GM18907 (cell line): ENCODE measurements at regions not wholly inside any gene's neighbourhood (a gene's known extent, or its start where the extent isn't known, plus 50 kb on each side); places are given as distances from the start of the nearest gene placed in this dataset.
"Not testable (repeated sequence)": the region's sequence is repeated elsewhere in the genome, so short reads cannot be mapped to it uniquely, and the experiment has no call there.

ENCODE experiments used
- ATAC-seq: cut with Tn5 transposase; IDR thresholded peaks from one replicate; pipeline ENCODE4 v1.9.1; 2021; ENCODE audit warnings: mild to moderate bottlenecking, moderate library complexity; ENCODE audit not compliant: unreplicated experiment

DNA sequence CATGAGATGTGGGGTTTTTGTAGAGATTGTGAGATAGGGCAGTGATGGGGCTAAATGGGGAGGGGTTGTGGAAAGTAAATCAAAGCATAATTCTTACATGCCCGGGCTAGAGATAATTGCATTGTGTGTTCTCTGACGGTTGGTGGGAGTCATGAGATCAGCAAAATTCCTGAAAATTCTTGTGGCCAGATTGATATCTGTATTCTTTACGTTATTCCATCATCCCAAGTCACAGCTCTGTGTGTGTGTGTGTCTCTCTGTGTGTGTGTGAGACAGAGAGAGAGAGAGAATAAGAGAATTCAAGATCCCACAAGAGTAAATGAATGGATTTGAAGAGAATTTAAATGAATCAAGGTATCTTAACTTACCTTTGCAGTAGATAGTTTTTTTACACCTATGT lies 138.6 kb upstream of the ARHGAP20 start:
- no peak for ATAC-seq

DNA sequence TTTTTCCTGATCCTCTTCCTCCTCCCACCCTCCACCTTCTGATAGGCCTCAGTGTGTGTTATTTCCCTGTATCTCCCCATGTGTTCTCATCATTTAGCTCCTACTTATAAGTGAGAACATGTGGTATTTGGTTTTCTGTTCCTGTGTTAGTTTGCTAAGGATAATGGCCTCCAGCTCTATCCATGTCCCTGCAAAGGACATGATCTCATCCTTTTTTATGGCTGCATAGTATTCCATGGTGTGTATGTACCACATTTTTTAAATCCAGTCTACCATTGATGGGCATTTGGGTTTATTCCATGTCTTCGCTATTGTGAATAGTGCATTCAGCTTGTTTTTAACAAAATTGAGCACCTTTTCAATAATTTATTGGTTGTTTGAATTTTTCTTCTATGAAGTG lies 130.8 kb upstream of the ARHGAP20 start:
- not testable (repeated sequence) for ATAC-seq

DNA sequence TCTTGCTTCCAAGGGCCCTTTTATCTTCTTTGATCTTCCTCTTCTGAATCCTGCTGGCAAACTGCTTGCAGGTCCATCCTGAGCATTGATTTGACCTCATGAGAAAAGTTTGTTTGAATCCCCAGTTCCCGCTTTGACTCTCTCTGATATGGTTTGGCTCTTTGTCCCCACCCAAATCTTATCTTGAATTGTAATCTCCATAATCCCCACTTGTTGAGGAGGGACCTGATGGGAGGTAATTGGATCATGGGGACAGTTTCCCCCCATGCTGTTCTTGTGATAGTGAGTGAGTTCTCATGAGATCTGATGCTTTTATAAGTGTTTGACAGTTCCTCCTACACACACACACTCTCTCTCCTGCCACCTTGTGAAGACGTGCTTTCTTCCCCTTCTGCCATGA lies 126.6 kb upstream of the ARHGAP20 start:
- ATAC-seq, result no peak

DNA sequence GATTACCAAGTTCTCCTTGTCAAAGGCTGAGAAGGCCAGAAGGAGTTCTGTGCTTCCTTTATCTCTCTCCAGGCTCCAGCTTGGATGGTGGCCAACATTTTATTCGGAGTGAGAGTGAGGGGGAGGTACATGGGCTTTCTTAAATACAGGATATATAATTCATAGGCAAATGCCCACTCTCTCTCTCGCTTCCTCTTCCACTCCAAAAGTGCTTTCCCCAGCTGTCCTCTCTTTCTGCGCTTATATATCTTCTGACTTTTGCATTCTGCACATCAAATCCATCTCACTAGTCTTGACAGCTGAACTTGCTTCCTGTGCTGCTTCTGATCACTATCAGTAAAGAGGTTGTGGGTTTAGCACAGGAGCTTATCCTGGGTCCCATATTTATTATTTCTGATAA lies 125.4 kb upstream of the ARHGAP20 start:
- ATAC-seq, result no peak

DNA sequence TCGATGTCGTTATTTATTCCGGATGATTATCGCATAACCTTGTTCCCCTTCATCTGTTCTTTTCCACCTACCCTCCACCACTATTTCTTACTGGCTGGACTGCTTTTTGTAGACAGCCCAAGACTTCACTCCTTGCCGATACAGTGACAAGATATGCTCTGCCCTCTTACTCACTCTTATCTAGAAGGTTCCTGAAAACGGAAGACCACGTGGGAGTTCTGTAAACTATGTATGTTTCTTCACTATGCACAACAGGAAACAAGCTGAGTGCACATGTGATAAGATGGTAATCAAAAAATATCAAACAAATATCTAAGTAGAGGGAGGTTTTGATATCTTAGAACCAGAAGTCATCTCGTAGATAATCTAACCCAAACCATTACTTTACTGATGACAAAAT lies 122.9 kb upstream of the ARHGAP20 start:
- ATAC-seq, result no peak

DNA sequence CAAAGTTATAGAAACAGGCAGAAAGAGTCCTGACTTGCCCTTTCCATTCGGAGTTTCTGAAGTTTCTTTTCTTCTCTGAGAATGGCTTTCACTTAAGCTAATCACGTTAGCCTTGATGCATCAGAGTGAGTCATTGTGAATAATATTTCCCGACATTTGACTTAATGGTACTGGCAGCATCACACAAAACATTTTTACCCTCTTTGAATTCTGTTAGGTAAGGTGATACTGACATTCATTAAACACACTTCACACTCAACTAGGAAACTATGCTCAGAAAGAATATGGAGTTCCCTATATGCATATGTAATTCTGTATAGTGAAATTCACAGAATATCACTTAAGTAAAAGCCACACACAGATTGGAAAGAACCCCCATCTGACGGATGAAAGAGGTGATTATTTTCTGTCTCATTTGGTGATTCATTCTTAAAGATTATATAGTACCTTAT lies 120.8 kb upstream of the ARHGAP20 start:
- ATAC-seq, result no peak

DNA sequence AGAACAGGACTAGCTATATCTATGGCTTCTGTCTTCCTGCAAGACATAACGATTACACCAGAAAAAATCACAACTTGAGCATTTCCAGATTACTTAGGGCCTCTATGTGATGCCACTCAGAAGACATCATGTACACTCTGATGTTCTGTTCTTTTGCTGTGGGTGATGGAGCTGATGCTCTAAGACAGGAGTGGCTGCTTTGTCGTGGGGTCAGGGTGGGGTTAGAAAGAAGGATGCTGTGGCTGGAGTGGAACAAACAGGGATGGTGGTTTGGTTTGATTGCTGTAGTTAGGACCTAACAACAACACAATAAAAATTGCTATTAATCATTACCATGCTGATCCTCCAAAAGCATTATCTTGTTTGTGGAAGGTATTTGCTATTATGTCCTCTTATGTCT lies 120.3 kb upstream of the ARHGAP20 start:
- no peak for ATAC-seq

DNA sequence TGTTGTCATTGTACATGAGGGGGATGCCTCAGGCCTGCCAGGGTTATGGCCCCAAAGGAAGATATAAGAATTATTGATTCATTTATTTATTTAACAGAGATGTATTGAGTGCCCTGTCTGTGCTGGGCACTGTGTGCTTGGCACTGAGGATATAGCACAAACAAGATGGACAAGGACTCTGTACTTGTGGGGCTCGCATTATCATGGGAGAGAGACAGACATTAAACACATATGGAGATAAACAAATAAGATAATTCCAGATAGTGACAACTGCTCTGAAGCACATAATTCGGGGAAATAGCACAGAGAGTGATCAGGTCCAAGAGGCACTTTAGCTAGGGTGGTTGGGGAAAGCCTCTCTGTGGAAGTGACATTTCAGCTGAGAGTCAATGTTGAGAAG lies 119.8 kb upstream of the ARHGAP20 start:
- no peak for ATAC-seq

DNA sequence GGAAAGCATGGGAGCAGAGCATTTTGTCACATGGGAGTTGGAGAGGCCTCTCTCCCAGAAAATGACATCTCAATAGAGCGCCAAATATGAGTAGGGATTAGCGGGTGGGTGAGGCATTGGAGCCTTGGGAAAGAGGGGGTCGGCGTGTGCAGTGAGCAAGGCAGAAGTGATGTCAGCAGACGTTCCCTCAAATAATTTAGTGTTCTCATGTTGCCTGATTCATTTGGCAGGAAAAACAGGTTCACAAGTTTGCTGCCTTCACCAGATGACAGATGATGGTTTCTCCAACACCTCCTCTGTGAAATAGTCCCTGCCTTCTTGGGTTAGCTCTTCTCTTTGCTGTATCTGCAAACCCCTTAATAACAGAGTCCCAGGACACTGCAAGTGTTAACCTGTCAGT lies 118.5 kb upstream of the ARHGAP20 start:
- no peak for ATAC-seq

DNA sequence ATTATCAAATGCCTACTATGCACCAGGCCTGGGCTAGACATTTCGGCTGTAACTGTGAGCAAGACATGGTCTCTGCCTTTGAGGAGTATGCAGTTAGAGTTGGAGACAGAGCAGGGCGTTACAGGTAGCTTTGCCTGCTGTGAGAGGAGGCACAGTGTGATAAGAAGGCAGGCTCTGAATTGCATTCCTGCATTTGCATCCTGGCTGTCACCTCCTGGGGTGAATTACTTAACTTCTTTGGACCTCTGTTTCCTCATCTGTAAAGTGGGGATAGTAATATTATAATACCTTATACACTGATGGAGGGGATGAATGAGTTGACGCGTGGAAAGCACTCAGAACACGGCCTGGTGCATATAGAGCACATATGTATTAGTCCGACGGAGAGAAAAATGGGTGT lies 118.1 kb upstream of the ARHGAP20 start:
- ATAC-seq, result no peak

DNA sequence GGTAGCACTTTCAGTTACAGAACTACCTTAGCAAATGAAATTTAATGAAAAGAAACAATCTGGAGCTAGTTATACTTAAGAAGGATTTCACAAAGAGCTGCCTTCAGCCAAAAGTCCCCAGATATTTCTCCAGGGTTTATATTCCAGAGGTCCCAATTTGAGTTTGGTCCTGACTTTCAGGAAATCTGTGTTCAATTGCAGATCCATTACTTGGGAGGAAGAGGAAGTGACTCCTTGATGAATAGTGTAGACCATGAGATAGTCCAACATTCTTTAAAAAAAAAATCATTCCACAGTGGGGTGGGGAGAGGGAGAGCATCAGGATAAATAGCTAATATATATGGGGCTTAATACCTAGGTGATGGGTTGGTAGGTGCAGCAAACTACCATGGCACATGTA lies 117.6 kb upstream of the ARHGAP20 start:
- no peak for ATAC-seq

DNA sequence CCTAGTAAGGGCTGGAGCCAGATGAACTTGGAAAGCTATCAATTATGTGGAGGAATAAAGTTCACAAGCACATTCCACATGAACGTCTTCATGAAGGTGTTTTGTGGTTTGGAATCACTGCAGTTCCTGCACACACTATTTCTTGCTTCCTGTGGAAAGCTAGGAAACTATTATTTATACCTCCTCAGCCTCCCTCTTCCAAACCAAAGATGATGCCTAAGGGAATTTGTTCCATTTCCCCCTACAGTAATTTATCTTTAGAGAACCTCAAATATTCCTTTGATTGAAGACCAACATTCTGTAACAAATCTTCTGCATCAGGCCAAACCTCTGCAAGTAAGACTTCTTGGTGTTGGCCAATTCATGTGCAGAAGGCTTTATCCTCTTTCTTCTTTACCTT lies 115.8 kb upstream of the ARHGAP20 start:
- no peak for ATAC-seq

DNA sequence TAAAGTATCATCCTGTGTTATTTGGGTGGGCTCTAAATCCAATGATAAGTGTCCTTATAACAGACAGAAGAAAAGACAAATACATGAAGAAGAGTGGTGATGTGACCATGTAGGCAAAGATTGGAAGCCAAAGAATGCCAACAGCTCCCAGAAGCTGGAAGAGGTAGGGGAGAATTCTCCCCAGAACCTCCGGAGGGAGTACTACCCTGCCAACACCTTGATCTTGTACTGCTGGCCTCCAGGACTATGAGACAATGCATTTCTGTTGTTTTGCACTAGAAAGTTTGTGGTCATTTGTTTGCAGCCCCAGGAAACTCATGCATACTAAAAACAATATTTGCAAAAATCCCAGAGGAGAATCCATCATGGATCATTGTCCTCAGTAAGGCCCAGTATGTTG lies 115.0 kb upstream of the ARHGAP20 start:
- ATAC-seq, result no peak

DNA sequence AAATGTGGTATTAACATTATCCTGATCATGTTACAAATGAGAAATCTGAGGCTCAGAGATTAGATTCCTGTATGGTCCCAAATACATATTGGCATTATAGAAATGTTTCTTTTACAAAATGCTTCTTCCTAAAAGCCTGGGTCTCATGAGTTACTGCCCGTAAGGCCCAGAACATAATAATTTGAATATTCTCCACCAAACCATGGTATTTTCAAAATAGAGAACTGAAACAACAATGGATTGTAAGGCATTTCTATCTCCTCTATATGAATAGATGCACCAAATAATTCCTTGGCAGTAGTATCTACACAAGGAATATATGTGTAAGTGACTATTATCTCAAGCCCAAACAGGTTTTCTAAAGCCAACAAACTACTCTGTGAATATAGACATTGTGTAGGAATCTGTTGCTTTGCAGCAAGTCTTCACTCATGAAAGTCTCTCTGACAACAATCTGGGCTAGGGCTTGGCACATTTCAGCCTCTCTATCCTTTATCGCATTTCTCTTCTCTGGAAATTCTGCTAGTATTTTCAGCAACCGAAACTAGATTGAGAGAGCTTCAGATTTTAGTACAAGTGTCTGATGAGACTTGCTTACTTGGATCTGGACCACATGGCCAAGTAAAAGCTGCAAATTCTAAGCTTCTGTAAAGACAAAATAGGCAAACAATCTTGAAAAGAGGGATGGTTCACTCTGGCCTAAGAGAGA lies 112.8 kb upstream of the ARHGAP20 start:
- ATAC-seq, result no peak

DNA sequence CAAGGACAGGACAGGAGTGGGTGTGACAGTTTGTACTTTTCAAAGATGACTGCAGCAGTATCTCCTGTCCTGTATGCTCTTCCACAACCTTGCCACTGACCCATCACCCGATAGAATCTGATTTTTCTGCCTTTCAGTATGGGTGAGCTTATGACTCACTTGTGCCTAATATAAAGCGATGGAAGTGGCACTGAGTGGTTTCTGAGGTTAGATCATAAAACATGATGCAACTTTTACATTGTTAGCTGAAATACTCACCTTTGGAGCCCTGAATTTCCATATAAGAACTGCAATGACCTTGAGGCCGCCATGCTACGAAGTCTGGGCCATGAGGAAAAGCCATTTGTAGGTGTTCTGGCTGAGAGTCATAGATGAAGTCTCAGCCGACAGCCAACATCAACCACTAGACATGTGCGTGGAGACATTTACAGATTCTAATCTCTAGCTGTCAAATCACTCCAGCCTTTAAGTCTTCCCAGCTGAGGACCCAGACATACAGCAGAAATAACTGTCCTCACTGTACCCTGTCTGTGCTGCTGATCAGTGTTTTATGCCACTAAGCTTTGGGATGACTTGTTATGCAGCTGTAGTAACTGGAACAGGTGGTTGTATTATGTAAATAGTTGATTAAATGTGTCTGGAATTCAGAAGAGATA lies 105.9 kb upstream of the ARHGAP20 start:
- ATAC-seq, result no peak

DNA sequence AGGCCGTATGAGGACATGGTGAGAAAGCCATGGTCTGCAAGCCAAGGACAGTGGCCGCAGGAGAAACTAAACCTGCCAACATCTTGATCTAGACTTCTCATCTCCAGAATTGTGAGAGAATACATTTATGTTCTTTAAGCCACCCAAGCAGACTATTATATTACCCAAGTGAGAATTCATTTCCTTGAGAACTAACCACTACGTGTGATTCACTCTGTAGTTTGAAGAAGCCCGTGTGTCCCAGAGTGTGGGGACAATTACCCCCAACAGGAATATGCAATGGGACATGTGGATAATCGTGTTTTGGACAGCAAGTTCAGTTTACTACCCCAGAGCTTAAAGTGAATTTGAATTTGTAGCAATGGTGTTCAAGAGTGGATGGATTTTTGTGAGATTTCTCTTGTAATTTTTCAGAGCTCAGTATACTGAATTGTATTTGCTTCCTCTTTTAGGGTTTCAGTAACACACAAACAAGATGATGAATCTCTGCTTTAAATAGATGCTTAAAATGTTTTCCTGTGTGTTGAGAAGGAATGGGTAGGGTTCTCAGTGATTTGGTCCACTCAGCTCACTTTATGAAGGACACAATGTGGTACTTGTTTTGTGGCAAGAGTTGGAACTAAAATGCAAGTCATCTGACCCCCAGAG lies 100.0 kb upstream of the ARHGAP20 start:
- no peak for ATAC-seq

DNA sequence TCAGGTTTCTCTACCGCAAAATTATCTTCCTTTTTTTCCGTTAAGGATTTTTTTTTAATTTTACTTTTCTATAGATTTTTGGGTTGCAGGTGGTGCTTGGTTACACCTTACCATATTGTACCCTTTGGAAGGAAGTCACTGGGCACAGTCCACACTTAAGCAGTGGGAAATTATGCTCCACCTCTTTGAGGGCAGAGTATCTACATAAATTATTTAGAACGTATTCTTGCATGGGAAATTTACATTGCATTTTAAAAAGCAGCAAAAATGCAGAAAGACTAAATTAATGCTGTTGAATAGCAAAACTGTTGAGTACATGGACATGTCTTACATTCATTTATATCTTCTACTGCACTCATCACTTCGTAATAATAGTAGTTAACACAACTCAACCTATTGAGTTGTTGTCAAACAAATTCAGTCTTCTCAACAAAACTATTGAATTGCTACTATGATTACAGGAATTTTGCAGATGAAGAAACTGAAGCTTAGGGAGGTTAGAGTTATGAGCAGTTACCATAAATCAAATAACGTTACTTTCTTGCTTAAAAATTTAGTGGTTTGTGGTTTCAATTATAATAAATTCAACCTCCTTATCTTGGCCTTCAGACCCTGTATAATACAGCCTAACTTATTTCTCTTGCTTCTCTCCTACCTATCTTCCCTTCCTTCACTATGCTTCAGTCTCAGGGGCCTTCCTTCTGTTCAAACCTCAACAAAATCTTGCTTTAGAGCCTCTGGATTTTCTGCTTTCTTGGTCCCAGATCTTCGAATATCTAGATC lies 97.4 kb upstream of the ARHGAP20 start:
- no peak for ATAC-seq

DNA sequence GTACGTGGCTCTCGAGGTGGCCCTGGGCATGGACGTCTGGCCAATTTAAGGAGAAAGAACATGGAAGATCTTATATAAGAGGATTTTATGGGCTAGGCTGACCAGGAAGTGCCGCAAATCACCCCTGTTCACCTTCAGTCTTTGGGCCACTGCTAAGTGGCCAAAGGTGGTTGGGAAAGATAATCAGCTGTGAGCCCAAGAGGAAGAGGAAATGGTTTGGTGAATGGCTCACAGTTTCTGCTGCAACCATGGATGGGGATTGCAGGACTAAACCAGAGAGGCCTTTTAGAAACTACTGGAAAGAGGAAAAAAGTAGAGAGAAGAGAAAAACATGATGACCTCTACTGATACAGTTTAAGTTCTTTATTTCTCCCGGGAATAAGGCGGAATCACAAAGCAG lies 96.0 kb upstream of the ARHGAP20 start:
- no peak for ATAC-seq

DNA sequence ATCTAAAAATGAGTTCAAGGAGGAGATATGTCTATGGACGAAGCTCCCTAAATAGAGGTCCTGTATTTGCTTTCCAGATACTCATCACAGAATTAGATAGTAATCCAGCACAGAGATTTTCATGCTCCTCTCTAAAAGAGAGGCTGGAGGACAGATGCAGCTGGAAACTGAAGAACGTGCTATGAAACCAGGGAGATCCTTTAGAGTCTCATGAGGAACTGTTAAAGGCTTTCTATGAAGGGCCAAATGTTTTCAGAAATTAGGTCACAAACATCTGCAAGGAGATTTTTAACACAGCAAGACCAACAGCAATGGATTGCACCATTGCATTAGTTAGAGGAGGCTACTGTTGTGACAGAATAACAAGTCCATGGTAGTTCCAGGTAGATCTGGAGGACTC lies 95.6 kb upstream of the ARHGAP20 start:
- ATAC-seq, result no peak

DNA sequence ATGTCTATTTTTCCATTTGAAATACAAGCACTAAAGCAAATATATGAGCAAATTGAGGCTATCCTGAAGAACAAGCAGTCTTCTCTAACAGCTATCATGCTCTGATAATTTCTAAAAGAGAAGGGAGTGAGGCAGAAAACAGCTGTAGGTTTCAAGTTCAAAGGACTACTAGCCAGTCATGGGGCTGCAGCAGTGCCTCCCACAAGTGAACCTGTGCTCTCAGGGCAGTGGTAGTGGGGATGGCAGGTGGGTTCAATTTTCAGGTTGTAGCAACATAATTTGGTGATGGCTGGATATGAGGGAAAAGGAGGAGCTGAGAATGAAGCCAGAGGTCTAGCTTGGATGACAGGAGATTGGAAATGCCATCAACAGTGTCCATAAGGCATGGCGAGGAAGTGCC lies 93.5 kb upstream of the ARHGAP20 start:
- ATAC-seq, result no peak

DNA sequence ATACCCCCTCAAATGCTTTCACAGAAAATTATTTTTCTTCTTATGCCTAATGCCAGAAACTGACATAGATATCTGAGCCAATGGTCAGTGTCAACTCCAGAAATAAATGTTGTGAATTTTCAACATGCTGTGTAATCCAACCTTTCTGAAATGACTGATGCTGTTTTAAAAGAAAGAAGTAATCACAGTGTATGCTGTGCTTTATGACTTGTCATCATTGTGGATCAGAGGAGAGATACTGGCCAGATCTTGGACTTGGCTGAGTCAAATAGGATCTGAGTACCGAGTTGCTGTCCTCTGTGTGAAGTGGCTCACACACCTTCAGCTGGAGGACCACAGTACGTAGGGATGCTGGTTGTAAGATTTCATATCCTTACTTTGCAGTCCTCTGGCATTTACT lies 89.9 kb upstream of the ARHGAP20 start:
- no peak for ATAC-seq

DNA sequence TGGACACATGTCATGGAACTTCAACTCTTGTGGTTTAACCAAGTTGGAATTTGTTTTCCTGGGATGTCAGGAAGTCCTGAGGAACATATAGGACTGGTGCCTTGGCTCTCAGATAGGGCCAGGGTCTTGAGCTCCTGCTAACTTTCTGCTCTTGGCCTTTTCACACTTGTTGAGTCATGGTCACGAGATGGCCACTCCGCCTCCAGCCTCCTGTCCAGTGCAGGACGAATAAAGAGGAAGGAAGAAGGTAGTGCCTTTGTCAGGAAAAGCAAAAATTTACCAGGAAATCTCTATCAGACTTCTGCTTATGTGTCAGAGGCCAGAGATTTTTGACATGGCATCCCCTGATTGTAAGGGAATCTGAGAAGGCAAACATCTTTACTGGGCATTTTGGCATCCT lies 89.1 kb upstream of the ARHGAP20 start:
- no peak for ATAC-seq
